NCI-H446 treated with DMSO at 0.1 percent for 48 hours (cell line): ENCODE measurements at regions not wholly inside any gene's neighbourhood (a gene's known extent, or its start where the extent isn't known, plus 50 kb on each side); places are given as distances from the start of the nearest gene placed in this dataset.
A peak's percentile ranks its signal among the peaks of the same experiment; 100 is the strongest.
"Not testable (repeated sequence)": the region's sequence is repeated elsewhere in the genome, so short reads cannot be mapped to it uniquely, and the experiment has no call there.

Experiments
- DNase-seq: peaks from one replicate; lab custom pipeline; 2025; lab: John Stamatoyannopoulos, UW

DNA sequence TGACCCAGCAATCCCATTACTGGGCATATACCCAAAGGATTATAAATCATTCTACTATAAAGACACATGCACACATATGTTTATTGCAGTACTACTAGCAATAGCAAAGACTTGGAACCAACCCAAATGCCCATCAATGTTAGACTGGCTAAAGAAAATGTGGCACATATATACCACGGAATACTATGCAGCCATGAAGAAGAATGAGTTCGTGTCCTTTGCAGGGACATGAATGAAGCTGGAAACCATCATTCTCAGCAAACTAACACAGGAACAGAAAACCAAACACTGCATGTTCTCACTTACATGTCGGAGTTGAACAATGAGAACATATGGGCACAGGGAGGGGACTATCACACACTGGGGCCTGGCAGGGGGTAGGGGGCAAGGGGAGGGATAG is 183.0 kb downstream of the HACE1 start:
- DNase-seq, result not testable (repeated sequence)

- not testable (repeated sequence) for DNase-seq
These were observed 184.6 kb downstream of the HACE1 start for GRCh38 chr6:104675161-104675560.

DNA sequence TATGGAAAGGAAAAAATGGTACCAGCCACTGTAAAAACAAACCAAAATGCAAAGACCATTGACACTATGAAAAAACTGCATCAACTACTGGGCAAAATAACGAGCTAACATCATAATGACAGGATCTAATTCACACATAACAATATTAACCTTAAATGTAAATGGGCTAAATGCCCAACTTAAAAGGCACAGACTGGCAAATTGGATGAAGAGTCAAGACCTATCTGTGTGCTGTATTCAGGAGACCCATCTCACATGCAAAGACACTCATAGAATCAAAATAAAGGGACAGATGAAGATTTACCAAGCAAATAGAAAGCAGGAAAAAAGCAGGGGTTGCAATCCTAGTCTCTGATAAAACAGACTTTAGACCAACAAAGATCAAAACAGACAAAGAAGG is 186.6 kb downstream of the HACE1 start:
- not testable (repeated sequence) for DNase-seq

DNA sequence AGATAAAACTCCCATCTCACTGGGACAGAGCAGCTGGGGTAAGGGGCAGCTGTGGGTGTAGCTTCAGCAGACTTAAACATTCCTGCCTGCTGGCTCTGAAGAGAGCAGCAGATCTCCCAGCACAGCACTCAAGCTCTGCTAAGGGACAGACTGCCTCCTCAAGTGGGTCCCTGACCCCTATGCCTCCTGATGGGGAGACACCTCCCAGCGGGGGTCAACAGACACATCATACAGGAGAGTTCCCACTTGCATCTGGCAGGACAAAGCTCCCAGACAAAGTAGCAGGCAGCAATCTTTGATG is 188.2 kb downstream of the HACE1 start:
- DNase-seq, result not testable (repeated sequence)

GRCh38 chr6:104670834-104671590 is 188.7 kb downstream of the HACE1 start:
- not testable (repeated sequence) for DNase-seq

GRCh38 chr6:104669483-104669882 is 190.2 kb downstream of the HACE1 start:
- no peak for DNase-seq

- DNase-seq, result no peak
These were observed 203.5 kb downstream of the HACE1 start for GRCh38 chr6:104656235-104656634.

- DNase-seq, result no peak
These were observed 205.9 kb downstream of the HACE1 start for GRCh38 chr6:104653781-104654180.

- DNase-seq, result no peak
These were observed 211.4 kb downstream of the HACE1 start for GRCh38 chr6:104648347-104648746.

DNA sequence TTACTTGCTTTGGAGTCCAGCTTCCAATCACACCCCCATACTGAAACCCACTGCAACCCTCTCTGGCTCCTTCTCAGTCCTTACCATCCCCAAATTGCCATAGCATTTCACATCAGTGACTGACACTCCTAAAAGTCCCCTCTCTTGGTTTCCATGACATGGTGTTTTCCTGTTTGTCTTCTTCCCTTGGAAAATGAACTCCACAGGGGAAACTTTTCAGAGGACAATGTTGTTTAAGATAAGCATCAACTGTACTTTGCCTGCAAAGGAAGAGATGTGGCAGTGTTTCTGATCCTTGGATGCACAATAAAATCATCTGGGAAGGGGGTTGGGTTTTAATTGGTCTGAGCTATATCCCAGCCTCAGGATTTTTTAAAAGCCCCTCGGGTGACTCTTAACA is 214.9 kb downstream of the HACE1 start:
- no peak for DNase-seq

- DNase-seq, result no peak
These were observed 216.8 kb downstream of the HACE1 start for GRCh38 chr6:104642871-104643270.

GRCh38 chr6:104640761-104641160 is 219.0 kb downstream of the HACE1 start:
- DNase-seq, result no peak

- no peak for DNase-seq
These were observed 219.5 kb downstream of the HACE1 start for GRCh38 chr6:104640150-104640700.

DNA sequence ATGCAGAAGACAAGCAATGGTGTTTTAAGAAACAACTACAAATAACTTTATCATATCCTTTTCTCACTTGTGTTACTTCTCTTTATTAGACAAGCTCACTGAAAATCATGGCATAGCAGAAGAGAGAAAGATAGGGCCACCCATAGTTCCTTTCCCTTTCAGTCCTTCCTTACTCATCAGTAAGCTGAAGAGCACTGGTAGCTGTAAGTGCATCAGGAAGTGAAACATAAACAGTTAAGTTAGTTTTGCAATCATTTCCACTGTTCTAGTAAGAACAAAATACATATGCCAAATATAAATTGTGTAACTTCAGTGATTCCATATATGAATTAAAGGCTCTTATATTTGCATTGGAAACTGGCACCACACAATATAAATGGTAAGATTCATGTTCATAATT is 220.1 kb downstream of the HACE1 start:
- DNase-seq, result no peak

DNA sequence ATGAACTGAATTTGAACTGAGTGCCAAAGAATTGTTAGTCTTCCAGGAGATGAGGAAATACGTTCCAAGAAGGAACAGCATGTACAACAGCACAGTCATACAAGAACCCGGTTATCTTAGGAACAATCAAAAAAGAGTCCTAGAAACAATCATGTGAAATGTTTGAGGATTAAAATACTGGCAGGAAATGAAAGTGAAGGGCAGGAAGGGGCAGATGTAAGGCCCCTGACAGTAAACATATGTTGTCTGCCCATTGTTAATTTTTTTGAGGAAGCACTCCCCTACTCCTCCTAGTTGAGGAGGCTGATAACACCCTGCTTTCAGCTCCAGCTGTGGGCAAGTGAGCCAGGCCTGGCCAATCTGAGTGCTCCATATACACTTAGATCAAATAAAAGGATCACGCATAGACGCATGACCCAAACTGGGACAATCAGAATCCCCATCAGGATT is 220.9 kb downstream of the HACE1 start:
- DNase-seq, result no peak

DNA sequence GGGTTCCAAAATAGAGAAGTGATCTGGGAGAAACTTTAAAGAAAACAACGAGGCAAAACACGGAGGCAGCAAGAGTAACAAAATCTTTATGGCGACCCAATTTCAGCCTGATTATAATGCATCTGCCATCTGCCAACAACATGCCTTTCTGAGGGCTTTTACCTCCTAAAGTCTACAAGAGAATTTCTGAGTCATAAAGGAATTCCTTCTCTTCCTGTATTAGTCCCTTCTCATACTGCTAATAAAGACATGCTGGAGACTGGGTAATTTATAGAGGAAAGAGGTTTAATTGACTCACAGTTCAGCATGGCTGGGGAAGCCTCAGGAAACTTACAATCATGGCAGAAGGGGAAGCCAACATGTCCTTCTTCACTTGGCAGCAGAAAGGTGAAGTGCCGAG is 226.6 kb downstream of the HACE1 start:
- no peak for DNase-seq

DNA sequence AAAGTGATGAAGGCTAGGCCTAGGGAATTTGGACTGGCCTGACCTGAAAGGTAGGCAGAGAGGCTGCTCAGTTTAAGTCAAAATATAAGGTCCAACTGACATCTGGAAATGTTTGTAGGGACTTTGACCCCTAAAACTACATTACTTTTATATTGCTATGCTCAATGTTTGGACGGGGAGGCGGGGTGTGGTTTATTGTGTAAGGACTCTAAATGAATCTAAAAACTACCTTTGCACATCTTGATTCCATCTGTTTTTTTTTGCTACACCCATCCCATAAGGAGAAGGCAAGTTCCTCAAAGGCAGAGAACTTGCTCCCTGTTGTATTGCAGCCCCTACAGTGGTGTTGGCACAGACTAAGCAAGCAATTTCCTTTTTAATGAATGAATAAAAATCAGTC is 227.1 kb downstream of the HACE1 start:
- no peak for DNase-seq

- no peak for DNase-seq
These were observed 228.8 kb downstream of the HACE1 start for GRCh38 chr6:104630955-104631354.

GRCh38 chr6:104630522-104630921 is 229.2 kb downstream of the HACE1 start:
- no peak for DNase-seq

DNA sequence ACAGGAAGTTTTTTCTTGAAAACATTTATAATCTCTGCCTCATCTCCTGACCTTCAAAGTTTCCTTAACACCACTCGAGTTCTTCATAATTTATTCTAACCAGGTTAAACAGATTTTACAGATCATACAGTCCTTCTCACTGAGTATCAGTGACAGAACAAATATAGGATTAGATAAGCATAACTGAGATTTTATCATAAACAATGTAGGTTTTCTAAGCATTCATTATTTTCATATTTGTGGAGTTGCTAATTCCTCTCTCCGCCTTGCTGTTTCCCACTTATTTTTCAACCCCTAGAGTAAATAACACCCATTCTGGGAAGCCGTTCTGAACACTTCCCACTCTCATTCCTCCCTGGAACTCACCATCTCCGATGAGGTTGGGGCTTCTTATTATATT is 229.9 kb downstream of the HACE1 start:
- no peak for DNase-seq

- DNase-seq, result no peak
These were observed 234.2 kb downstream of the HACE1 start for GRCh38 chr6:104625536-104625935.

DNA sequence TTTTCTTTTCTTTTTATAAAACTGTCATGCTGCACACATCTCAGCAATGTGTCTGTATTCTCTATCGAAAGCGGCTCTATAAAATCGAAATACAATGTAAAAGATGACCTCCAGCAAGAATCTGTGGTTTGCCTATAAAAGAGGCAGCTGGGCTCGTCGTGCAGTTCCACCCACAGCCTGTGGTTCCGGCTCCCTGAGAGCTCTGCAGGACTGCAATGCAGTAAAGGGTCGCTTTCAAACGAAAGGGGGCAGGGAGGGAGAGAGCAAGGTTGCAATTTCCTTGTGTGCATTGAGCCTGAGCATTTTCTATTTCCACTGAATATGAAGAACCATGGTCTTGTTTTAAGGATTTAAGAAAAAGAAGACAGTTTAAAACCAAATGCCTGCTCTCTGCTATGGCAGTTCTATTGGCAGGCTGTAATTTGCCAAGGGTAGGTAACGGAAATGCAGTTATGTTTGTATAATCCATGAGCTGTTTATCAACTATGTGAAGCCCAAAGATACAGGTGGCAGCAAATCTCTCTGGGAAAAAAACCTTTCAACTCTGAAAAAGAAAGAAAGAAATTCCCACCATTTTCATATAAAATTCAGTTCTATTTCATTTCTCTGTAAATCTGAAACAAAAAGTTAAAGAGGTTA is 236.5 kb downstream of the HACE1 start:
- DNase-seq, result no peak

DNA sequence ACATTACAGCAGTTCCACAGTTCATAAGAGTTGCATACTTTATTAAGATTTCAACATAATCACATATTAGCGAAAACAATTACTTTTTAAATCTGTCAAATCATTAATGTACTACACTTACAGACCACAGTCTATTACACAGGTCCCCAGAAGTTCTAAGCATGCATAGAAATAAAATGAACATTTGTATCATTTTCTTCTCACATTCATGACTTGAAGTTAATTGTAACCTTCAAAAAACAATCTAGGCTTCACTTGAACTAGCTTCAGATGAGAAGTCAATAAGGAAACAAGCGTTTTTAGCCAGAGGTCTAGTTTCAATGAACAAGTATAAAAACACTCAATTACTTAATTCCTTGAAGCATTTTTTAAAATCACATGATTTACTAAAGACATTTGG is 238.3 kb downstream of the HACE1 start:
- no peak for DNase-seq

- DNase-seq, result peak; percentile 51
These were observed 242.1 kb downstream of the HACE1 start for GRCh38 chr6:104617591-104617990.
